Uterus (tissue), 2 donors: ENCODE measurements at regions not wholly inside any gene's neighbourhood (a gene's known extent, or its start where the extent isn't known, plus 50 kb on each side); places are given as distances from the start of the nearest gene placed in this dataset.

Source experiments
- CTCF ChIP-seq, 4 experiments: fragments of 200-600 bp in 2 of 4; fragments of 450-650 bp in 2 of 4; sonication (generic) in 2 of 4; IDR thresholded peaks; one replicate each; pipeline ENCODE4 v1.5.1; 2016 to 2019; ENCODE audit warnings: antibody characterized with exemption in 4 of 4, mild to moderate bottlenecking in 2 of 4, moderate library complexity in 1 of 4
- POLR2A ChIP-seq, 2 donors: fragments of 450-650 bp; IDR thresholded peaks; one replicate each; pipeline ENCODE4 v1.6.1; 2016; ENCODE audit warnings: antibody characterized with exemption in 2 of 2, mild to moderate bottlenecking in 1 of 2, moderate library complexity in 1 of 2

GRCh38 chr11:16577490-16577889 lies 161.0 kb upstream of the C11orf58 start:
- no peak for TF ChIP-seq CTCF (IDR thresholded peaks at IDR 0.05)
- TF ChIP-seq POLR2A (IDR thresholded peaks at IDR 0.05), result no peak
